Tibial artery (tissue), 4 donors: ENCODE measurements at regions not wholly inside any gene's neighbourhood (a gene's known extent, or its start where the extent isn't known, plus 50 kb on each side); places are given as distances from the start of the nearest gene placed in this dataset.

ENCODE experiments used
- DNase-seq, 2 donors: peaks; one replicate each; pipeline ENCODE4 v3.0.0-alpha.2; 2019
- H3K27ac ChIP-seq, 2 donors: fragments of 200-600 bp; sonication (generic) in 1 of 2; 1 replicate in 1 of 2; 2 replicates in 1 of 2; pipeline ENCODE4 v1.5.1; 2018 to 2019; ENCODE audit warnings: mild to moderate bottlenecking in 1 of 2
- H3K27me3 ChIP-seq, 2 donors: fragments of 200-600 bp; sonication (generic) in 1 of 2; one replicate each; pipeline versions ENCODE4 v1.5.1 to v1.6.0; 2016 to 2019
- H3K36me3 ChIP-seq, 3 donors: fragments of 200-600 bp; sonication (generic) in 2 of 3; one replicate each; pipeline ENCODE4 v1.5.1; 2016 to 2019; ENCODE audit warnings: mild to moderate bottlenecking in 2 of 3
- H3K4me1 ChIP-seq, 4 donors: fragments of 200-600 bp; sonication (generic) in 2 of 4; 1 replicate in 3 of 4; 2 replicates in 1 of 4; pipeline ENCODE4 v1.5.1; 2016 to 2019
- H3K4me3 ChIP-seq, 2 donors: fragments of 200-600 bp; sonication (generic) in 1 of 2; 1 replicate in 1 of 2; 2 replicates in 1 of 2; pipeline ENCODE4 v1.5.1; 2018 to 2019; ENCODE audit warnings: mild to moderate bottlenecking in 2 of 2
- H3K9me3 ChIP-seq, 3 donors: fragments of 200-600 bp; sonication (generic) in 1 of 3; one replicate each; pipeline ENCODE4 v1.5.1; 2016 to 2019
- intact Hi-C: fragments of 100-400 bp; cut with DNase I; formaldehyde crosslinking; loops from one replicate; pipeline ENCODE4 v1.15.0; 2023; ENCODE audit warnings: low total_unique reads
- TF ChIP-seq, protein P1 (sequence below), 2 experiments: fragments of 200-600 bp in 1 of 2; fragments of 450-650 bp in 1 of 2; IDR thresholded peaks; one replicate each; pipeline ENCODE4 v1.5.1; 2017 to 2019; ENCODE audit warnings: antibody characterized with exemption in 2 of 2, mild to moderate bottlenecking in 1 of 2, moderate library complexity in 1 of 2

DNA sequence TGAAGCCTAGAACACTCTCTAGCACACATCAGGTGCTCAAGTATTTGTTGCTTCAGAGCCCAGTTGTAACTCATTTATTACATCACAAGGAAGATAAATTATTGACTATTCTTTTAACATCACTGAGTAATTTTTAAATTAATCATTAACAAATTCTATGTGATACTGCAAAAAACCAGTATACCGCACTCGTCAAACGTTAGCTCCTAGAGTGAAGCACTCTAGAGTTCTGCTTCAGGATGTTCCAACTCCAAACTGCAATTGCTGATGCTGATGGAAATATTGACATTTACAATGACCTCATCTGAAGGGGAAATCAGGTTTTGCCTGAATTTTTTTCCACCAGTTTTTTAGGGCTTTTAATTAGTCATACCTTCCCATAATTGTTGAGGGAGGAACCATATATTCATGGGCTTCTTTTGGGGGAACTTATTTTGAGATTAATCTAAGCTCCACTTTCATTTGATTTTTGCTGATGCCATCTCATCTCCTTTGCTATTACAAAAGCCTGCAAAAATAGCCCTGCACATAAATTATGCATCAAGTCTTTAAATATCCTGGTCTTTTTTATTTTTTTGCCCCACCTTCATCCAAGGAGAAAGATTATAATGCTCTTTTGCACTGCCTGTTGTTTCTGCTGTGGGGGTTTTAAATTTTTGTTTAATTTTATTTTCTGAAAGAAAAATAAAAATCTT is 123.0 kb upstream of the STAC start:
- Histone ChIP-seq H3K27ac (no peak overlapping the region), H3K36me3 (no peaks in the 10 kb centered on the region), H3K4me3 (no peak overlapping the region), H3K27me3 (no peaks in the 10 kb centered on the region), H3K4me1 (peaks cover 0 to 15% (median 0%) of the 10 kb centered on the region in 4 donors), H3K9me3 (peaks cover 0 to 9% (median 4%) of the 10 kb centered on the region in 3 donors)
- TF ChIP-seq, protein P1, sequence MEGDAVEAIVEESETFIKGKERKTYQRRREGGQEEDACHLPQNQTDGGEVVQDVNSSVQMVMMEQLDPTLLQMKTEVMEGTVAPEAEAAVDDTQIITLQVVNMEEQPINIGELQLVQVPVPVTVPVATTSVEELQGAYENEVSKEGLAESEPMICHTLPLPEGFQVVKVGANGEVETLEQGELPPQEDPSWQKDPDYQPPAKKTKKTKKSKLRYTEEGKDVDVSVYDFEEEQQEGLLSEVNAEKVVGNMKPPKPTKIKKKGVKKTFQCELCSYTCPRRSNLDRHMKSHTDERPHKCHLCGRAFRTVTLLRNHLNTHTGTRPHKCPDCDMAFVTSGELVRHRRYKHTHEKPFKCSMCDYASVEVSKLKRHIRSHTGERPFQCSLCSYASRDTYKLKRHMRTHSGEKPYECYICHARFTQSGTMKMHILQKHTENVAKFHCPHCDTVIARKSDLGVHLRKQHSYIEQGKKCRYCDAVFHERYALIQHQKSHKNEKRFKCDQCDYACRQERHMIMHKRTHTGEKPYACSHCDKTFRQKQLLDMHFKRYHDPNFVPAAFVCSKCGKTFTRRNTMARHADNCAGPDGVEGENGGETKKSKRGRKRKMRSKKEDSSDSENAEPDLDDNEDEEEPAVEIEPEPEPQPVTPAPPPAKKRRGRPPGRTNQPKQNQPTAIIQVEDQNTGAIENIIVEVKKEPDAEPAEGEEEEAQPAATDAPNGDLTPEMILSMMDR (IDR thresholded peaks at IDR 0.05), result no peak
- no peak for DNase-seq
- intact Hi-C loops, result no loop called here

GRCh38 chr3:36258421-36258820 is 121.9 kb upstream of the STAC start:
- DNase-seq, result no peak
- Histone ChIP-seq H3K4me3 (no peak overlapping the region), H3K27me3 (no peaks in the 10 kb centered on the region), H3K36me3 (no peaks in the 10 kb centered on the region), H3K27ac (no peak overlapping the region), H3K4me1 (peaks cover 0 to 15% (median 0%) of the 10 kb centered on the region in 4 donors), H3K9me3 (peaks cover 0 to 4% (median 0%) of the 10 kb centered on the region in 3 donors)
- intact Hi-C loops, result no loop called here
- TF ChIP-seq, protein P1 (IDR thresholded peaks at IDR 0.05), result no peak

DNA sequence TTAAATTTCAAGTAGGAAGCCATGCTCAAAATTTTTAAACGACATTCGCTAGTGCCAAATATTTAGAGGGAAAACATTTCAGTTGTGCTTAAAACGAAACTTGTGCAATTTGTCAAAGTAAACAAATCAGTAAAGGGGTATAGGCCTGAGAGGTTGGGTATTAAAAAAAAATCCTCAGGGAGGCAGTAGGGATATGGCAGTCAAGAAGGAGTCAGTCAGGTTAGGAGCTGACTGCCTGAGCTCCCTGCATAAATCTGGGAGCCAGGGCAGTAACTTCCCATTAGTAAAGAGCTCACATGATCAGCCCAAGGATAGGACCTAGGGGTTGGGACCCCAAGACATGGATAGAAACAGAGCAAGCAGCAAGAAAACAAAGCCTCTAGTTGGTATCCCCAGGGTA is 120.7 kb upstream of the STAC start:
- H3K27ac ChIP-seq, result no peak overlapping the region
- H3K27me3 ChIP-seq, result no peaks in the 10 kb centered on the region
- H3K4me3 ChIP-seq, result no peak overlapping the region
- no peak for DNase-seq
- TF ChIP-seq, protein P1 (IDR thresholded peaks at IDR 0.05), result no peak
- peaks cover 0 to 15% (median 0%) of the 10 kb centered on the region in 4 donors for H3K4me1 ChIP-seq
- intact Hi-C loops, result no loop called here
- peaks cover 0 to 4% (median 0%) of the 10 kb centered on the region in 3 donors for H3K9me3 ChIP-seq
- no peaks in the 10 kb centered on the region for H3K36me3 ChIP-seq

DNA sequence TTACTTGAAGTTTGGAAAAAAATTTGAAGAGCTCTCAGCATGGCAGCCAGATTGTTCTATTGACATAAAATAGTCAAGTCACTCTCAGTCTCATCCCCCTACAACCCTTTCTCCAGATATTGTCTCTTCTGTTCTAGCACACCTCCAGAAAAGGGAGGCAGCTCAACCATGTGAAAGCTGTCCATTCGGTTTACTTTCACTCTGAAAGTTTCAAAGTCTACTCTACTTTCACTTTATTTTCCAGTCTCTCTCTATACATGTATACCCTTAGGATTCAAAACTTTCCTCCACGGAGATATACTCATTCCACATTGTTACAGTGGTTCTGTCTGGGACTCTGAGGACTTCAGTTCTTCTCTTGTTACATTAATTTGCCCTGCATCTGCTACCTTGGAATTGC is 111.0 kb upstream of the STAC start:
- H3K4me1 ChIP-seq, result no peaks in the 10 kb centered on the region
- H3K9me3 ChIP-seq, result no peaks in the 10 kb centered on the region
- no peak for DNase-seq
- no peak overlapping the region for H3K27ac ChIP-seq
- H3K4me3 ChIP-seq, result no peak overlapping the region
- no peaks in the 10 kb centered on the region for H3K27me3 ChIP-seq
- H3K36me3 ChIP-seq, result no peaks in the 10 kb centered on the region
- TF ChIP-seq, protein P1 (IDR thresholded peaks at IDR 0.05), result no peak
- intact Hi-C loops, result no loop called here

GRCh38 chr3:36282766-36283165 is 97.5 kb upstream of the STAC start:
- intact Hi-C loops, result no loop called here
- TF ChIP-seq, protein P1 (IDR thresholded peaks at IDR 0.05), result no peak
- Histone ChIP-seq H3K27ac (no peak overlapping the region), H3K27me3 (no peaks in the 10 kb centered on the region), H3K9me3 (no peaks in the 10 kb centered on the region), H3K4me3 (no peak overlapping the region), H3K36me3 (no peaks in the 10 kb centered on the region), H3K4me1 (no peaks in the 10 kb centered on the region)
- no peak for DNase-seq
